Stimulated activated CD4-positive, alpha-beta T cell treated with anti-CD3 and anti-CD28 coated beads, Interleukin-2, amount 100 ng/mL, for 4 hours (primary cell): ENCODE measurements at regions not wholly inside any gene's neighbourhood (a gene's known extent, or its start where the extent isn't known, plus 50 kb on each side); places are given as distances from the start of the nearest gene placed in this dataset.

Experiments
- DNase-seq: peaks from one replicate; pipeline ENCODE4 v3.0.0-alpha.2; 2020; ENCODE audit warnings: low read depth

GRCh38 chr6:133697185-133697584 lies 191.7 kb upstream of the TCF21 start:
- no peak for DNase-seq

GRCh38 chr6:133697666-133698065 lies 191.2 kb upstream of the TCF21 start:
- DNase-seq = no peak

GRCh38 chr6:133698272-133698671 lies 190.6 kb upstream of the TCF21 start:
- DNase-seq = no peak

- no peak for DNase-seq
Measured at GRCh38 chr6:133699741-133700385, 189.1 kb upstream of the TCF21 start.

GRCh38 chr6:133701633-133702331 lies 187.1 kb upstream of the TCF21 start:
- no peak for DNase-seq

GRCh38 chr6:133704371-133704770 lies 184.5 kb upstream of the TCF21 start:
- no peak for DNase-seq

GRCh38 chr6:133705066-133705465 lies 183.8 kb upstream of the TCF21 start:
- DNase-seq = no peak

- DNase-seq = no peak
Measured at GRCh38 chr6:133705731-133706130, 183.2 kb upstream of the TCF21 start.

GRCh38 chr6:133707456-133707855 lies 181.5 kb upstream of the TCF21 start:
- no peak for DNase-seq

GRCh38 chr6:133710826-133711225 lies 178.1 kb upstream of the TCF21 start:
- no peak for DNase-seq

GRCh38 chr6:133715270-133715669 lies 173.6 kb upstream of the TCF21 start:
- DNase-seq = no peak

- no peak for DNase-seq
Measured at GRCh38 chr6:133724726-133725125, 164.2 kb upstream of the TCF21 start.

GRCh38 chr6:133726188-133726587 lies 162.7 kb upstream of the TCF21 start:
- DNase-seq = no peak

- DNase-seq = no peak
Measured at GRCh38 chr6:133730881-133731280, 158.0 kb upstream of the TCF21 start.

- no peak for DNase-seq
Measured at GRCh38 chr6:133740218-133740617, 148.7 kb upstream of the TCF21 start.

- DNase-seq = no peak
Measured at GRCh38 chr6:133740816-133741215, 148.1 kb upstream of the TCF21 start.

- DNase-seq = no peak
Measured at GRCh38 chr6:133741375-133741861, 147.5 kb upstream of the TCF21 start.

- DNase-seq = no peak
Measured at GRCh38 chr6:133743621-133744020, 145.3 kb upstream of the TCF21 start.

GRCh38 chr6:133746417-133746770 lies 142.5 kb upstream of the TCF21 start:
- no peak for DNase-seq

GRCh38 chr6:133748628-133749027 lies 140.3 kb upstream of the TCF21 start:
- no peak for DNase-seq

GRCh38 chr6:133749427-133749826 lies 139.5 kb upstream of the TCF21 start:
- DNase-seq = no peak

GRCh38 chr6:133752129-133752528 lies 136.8 kb upstream of the TCF21 start:
- no peak for DNase-seq

- no peak for DNase-seq
Measured at GRCh38 chr6:133753756-133754155, 135.2 kb upstream of the TCF21 start.

- DNase-seq = no peak
Measured at GRCh38 chr6:133754298-133754697, 134.6 kb upstream of the TCF21 start.
